ENCODE measurements at regions not wholly inside any gene's neighbourhood (a gene's known extent, or its start where the extent isn't known, plus 50 kb on each side); places are given as distances from the start of the nearest gene placed in this dataset.

DNA sequence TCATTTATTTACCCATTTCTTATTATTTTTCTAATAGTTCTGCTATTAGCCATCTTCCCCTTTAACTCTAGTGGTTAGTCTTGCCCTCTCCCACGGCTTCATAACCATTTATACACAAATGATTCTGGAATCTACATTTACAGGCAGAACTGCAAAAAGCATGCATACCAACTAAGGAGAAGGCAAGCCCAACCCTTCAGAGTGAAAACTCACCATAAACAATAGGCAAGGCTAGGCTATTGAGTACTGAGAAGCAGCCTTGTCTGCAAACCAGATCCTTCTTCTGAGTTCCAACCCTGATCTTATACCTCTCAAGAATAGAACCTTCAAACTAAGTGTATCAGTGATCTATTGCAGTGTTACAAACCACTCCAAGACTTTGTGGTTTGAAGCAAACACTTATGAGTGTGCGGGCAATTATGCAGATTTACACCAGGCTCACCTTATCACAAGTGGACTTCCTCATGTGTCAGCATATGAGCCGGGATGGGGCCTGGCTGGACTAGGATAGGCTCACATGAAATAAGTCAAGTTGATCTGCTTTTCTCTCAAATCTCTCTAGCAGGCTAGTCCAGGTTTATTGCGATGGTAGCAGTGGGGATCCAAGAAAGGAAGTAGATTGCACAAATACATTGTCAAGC, 896.9 kb upstream of the PHF14 start:
- TF ChIP-seq, protein P1, sequence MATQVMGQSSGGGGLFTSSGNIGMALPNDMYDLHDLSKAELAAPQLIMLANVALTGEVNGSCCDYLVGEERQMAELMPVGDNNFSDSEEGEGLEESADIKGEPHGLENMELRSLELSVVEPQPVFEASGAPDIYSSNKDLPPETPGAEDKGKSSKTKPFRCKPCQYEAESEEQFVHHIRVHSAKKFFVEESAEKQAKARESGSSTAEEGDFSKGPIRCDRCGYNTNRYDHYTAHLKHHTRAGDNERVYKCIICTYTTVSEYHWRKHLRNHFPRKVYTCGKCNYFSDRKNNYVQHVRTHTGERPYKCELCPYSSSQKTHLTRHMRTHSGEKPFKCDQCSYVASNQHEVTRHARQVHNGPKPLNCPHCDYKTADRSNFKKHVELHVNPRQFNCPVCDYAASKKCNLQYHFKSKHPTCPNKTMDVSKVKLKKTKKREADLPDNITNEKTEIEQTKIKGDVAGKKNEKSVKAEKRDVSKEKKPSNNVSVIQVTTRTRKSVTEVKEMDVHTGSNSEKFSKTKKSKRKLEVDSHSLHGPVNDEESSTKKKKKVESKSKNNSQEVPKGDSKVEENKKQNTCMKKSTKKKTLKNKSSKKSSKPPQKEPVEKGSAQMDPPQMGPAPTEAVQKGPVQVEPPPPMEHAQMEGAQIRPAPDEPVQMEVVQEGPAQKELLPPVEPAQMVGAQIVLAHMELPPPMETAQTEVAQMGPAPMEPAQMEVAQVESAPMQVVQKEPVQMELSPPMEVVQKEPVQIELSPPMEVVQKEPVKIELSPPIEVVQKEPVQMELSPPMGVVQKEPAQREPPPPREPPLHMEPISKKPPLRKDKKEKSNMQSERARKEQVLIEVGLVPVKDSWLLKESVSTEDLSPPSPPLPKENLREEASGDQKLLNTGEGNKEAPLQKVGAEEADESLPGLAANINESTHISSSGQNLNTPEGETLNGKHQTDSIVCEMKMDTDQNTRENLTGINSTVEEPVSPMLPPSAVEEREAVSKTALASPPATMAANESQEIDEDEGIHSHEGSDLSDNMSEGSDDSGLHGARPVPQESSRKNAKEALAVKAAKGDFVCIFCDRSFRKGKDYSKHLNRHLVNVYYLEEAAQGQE (IDR thresholded peaks at IDR 0.05; ENCODE audit: low read depth): no peak
- TF ChIP-seq, protein P2, sequence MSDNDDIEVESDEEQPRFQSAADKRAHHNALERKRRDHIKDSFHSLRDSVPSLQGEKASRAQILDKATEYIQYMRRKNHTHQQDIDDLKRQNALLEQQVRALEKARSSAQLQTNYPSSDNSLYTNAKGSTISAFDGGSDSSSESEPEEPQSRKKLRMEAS (IDR thresholded peaks at IDR 0.05): no peak
- TF ChIP-seq CEBPB (IDR thresholded peaks at IDR 0.05) (no peak), TAF1 (IDR thresholded peaks at IDR 0.05; ENCODE audit: low read depth) (no peak), EP300 (IDR thresholded peaks at IDR 0.05; ENCODE audit: borderline replicate concordance) (no peak), YY1 (IDR thresholded peaks at IDR 0.05; ENCODE audit: low read depth) (no peak), EGR1 (IDR thresholded peaks at IDR 0.05) (no peak), RAD21 (IDR thresholded peaks at IDR 0.05; ENCODE audit: low read depth) (no peak), TEAD4 (IDR thresholded peaks at IDR 0.05) (no peak), NFIC (IDR thresholded peaks at IDR 0.05) (no peak), ZBTB7A (IDR thresholded peaks at IDR 0.05; ENCODE audit: low read depth) (no peak)

All from Ishikawa (cell line).